ENCODE measurements at regions not wholly inside any gene's neighbourhood (a gene's known extent, or its start where the extent isn't known, plus 50 kb on each side); places are given as distances from the start of the nearest gene placed in this dataset.

- no peak overlapping the region for H3K14ac ChIP-seq (ENCODE audit: low read length)
- H2AK5ac ChIP-seq (ENCODE audit: low read length), result no peak overlapping the region
- H3K27me3 ChIP-seq (ENCODE audit: insufficient read depth, low read length), result no peaks in the 10 kb centered on the region
- no peaks in the 10 kb centered on the region for H3K79me2 ChIP-seq (ENCODE audit: control insufficient read depth, insufficient read depth, low read length, poor library complexity)
- no peaks in the 10 kb centered on the region for H3K79me1 ChIP-seq (ENCODE audit: low read length)
- H3K27ac ChIP-seq (ENCODE audit: low read depth, low read length), result no peak overlapping the region
- H3K9me3 ChIP-seq (ENCODE audit: insufficient read depth, low read depth, low read length), result no peaks in the 10 kb centered on the region
- no peak overlapping the region for H2AFZ ChIP-seq (ENCODE audit: insufficient read depth, low read length, poor library complexity)
- WGBS (ENCODE audit: extremely low coverage, insufficient coverage, insufficient read length), result no CpG with 5 or more reads among the region's 5 CpGs
- no peak overlapping the region for H3K4me2 ChIP-seq (ENCODE audit: low read length)
- no peak overlapping the region for H3K18ac ChIP-seq (ENCODE audit: low read length)
- H3K4me3 ChIP-seq (ENCODE audit: low read depth, low read length), result no peak overlapping the region
- H3K23ac ChIP-seq (ENCODE audit: low read length), result no peak overlapping the region
- H3K4me1 ChIP-seq (ENCODE audit: control insufficient read depth in 1 of 2, insufficient read depth in 2 of 2, low read length in 2 of 2), result no peaks in the 10 kb centered on the region
- H2BK120ac ChIP-seq (ENCODE audit: insufficient read depth, low read length, poor library complexity), result no peak overlapping the region
- no peak overlapping the region for H3K4ac ChIP-seq (ENCODE audit: low read depth, low read length)
- H4K91ac ChIP-seq (ENCODE audit: low read depth, low read length), result no peak overlapping the region
- H3K9ac ChIP-seq (ENCODE audit: low read length), result no peak overlapping the region
- no peak overlapping the region for H4K12ac ChIP-seq (ENCODE audit: low read depth, low read length)
- no peaks in the 10 kb centered on the region for H3K36me3 ChIP-seq (ENCODE audit: control insufficient read depth in 1 of 2, insufficient read depth in 2 of 2, low read length in 2 of 2)
- DNase-seq, result no peak
- H2BK12ac ChIP-seq (ENCODE audit: low read length), result no peak overlapping the region
- H4K8ac ChIP-seq (ENCODE audit: low read depth, low read length), result no peak overlapping the region
- H2BK5ac ChIP-seq (ENCODE audit: low read depth, low read length, poor library complexity), result no peak overlapping the region
Measured at GRCh38 chr15:95574053-95574452, 756.4 kb upstream of the NR2F2 start.

GRCh38 chr15:95577927-95578326, 752.6 kb upstream of the NR2F2 start:
- Histone ChIP-seq H2AK5ac (ENCODE audit: low read length) (no peak overlapping the region), H2BK5ac (ENCODE audit: low read depth, low read length, poor library complexity) (no peak overlapping the region), H3K36me3 (ENCODE audit: control insufficient read depth in 1 of 2, insufficient read depth in 2 of 2, low read length in 2 of 2) (no peaks in the 10 kb centered on the region), H3K23ac (ENCODE audit: low read length) (no peak overlapping the region), H4K12ac (ENCODE audit: low read depth, low read length) (no peak overlapping the region), H3K14ac (ENCODE audit: low read length) (no peak overlapping the region), H3K4me2 (ENCODE audit: low read length) (no peak overlapping the region), H3K79me2 (ENCODE audit: control insufficient read depth, insufficient read depth, low read length, poor library complexity) (no peaks in the 10 kb centered on the region), H3K27ac (ENCODE audit: low read depth, low read length) (no peak overlapping the region), H3K79me1 (ENCODE audit: low read length) (no peaks in the 10 kb centered on the region), H3K18ac (ENCODE audit: low read length) (no peak overlapping the region), H2BK12ac (ENCODE audit: low read length) (no peak overlapping the region), H3K4ac (ENCODE audit: low read depth, low read length) (no peak overlapping the region), H3K4me1 (ENCODE audit: control insufficient read depth in 1 of 2, insufficient read depth in 2 of 2, low read length in 2 of 2) (no peaks in the 10 kb centered on the region), H3K9ac (ENCODE audit: low read length) (no peak overlapping the region), H3K4me3 (ENCODE audit: low read depth, low read length) (no peak overlapping the region), H3K27me3 (ENCODE audit: insufficient read depth, low read length) (no peaks in the 10 kb centered on the region), H2BK120ac (ENCODE audit: insufficient read depth, low read length, poor library complexity) (no peak overlapping the region), H2AFZ (ENCODE audit: insufficient read depth, low read length, poor library complexity) (no peak overlapping the region), H4K8ac (ENCODE audit: low read depth, low read length) (no peak overlapping the region), H4K91ac (ENCODE audit: low read depth, low read length) (no peak overlapping the region), H3K9me3 (ENCODE audit: insufficient read depth, low read depth, low read length) (no peaks in the 10 kb centered on the region)
- no peak for DNase-seq
- no CpG with 5 or more reads among the region's 4 CpGs for WGBS (ENCODE audit: extremely low coverage, insufficient coverage, insufficient read length)

GRCh38 chr15:95580121-95580520, 750.4 kb upstream of the NR2F2 start:
- Histone ChIP-seq H2AFZ (ENCODE audit: insufficient read depth, low read length, poor library complexity) (no peak overlapping the region), H3K9ac (ENCODE audit: low read length) (no peak overlapping the region), H3K4me2 (ENCODE audit: low read length) (no peak overlapping the region), H3K14ac (ENCODE audit: low read length) (no peak overlapping the region), H3K23ac (ENCODE audit: low read length) (no peak overlapping the region), H2AK5ac (ENCODE audit: low read length) (no peak overlapping the region), H3K27me3 (ENCODE audit: insufficient read depth, low read length) (no peaks in the 10 kb centered on the region), H3K18ac (ENCODE audit: low read length) (no peak overlapping the region), H4K12ac (ENCODE audit: low read depth, low read length) (no peak overlapping the region), H3K79me2 (ENCODE audit: control insufficient read depth, insufficient read depth, low read length, poor library complexity) (no peaks in the 10 kb centered on the region), H3K4ac (ENCODE audit: low read depth, low read length) (no peak overlapping the region), H3K27ac (ENCODE audit: low read depth, low read length) (no peak overlapping the region), H4K91ac (ENCODE audit: low read depth, low read length) (no peak overlapping the region), H2BK5ac (ENCODE audit: low read depth, low read length, poor library complexity) (no peak overlapping the region), H2BK120ac (ENCODE audit: insufficient read depth, low read length, poor library complexity) (no peak overlapping the region), H3K79me1 (ENCODE audit: low read length) (no peaks in the 10 kb centered on the region), H3K4me3 (ENCODE audit: low read depth, low read length) (no peak overlapping the region), H4K8ac (ENCODE audit: low read depth, low read length) (no peak overlapping the region), H3K9me3 (ENCODE audit: insufficient read depth, low read depth, low read length) (no peaks in the 10 kb centered on the region), H3K4me1 (ENCODE audit: control insufficient read depth in 1 of 2, insufficient read depth in 2 of 2, low read length in 2 of 2) (no peaks in the 10 kb centered on the region), H2BK12ac (ENCODE audit: low read length) (no peak overlapping the region), H3K36me3 (ENCODE audit: control insufficient read depth in 1 of 2, insufficient read depth in 2 of 2, low read length in 2 of 2) (no peaks in the 10 kb centered on the region)
- WGBS (ENCODE audit: extremely low coverage, insufficient coverage, insufficient read length), result no CpG with 5 or more reads among the region's 3 CpGs
- DNase-seq, result peak in 1 of 2 donors; percentile 35

GRCh38 chr15:95581595-95581994, 748.9 kb upstream of the NR2F2 start:
- no peak overlapping the region for H3K4me3 ChIP-seq (ENCODE audit: low read depth, low read length)
- no peak overlapping the region for H2AK5ac ChIP-seq (ENCODE audit: low read length)
- no peak overlapping the region for H2AFZ ChIP-seq (ENCODE audit: insufficient read depth, low read length, poor library complexity)
- H3K18ac ChIP-seq (ENCODE audit: low read length), result no peak overlapping the region
- peaks cover 0 to 2% of the 10 kb centered on the region in 2 experiments for H3K36me3 ChIP-seq (ENCODE audit: control insufficient read depth in 1 of 2, insufficient read depth in 2 of 2, low read length in 2 of 2)
- no peak overlapping the region for H3K27ac ChIP-seq (ENCODE audit: low read depth, low read length)
- H2BK5ac ChIP-seq (ENCODE audit: low read depth, low read length, poor library complexity), result no peak overlapping the region
- no peak overlapping the region for H2BK12ac ChIP-seq (ENCODE audit: low read length)
- no peak overlapping the region for H3K4ac ChIP-seq (ENCODE audit: low read depth, low read length)
- no peak overlapping the region for H3K23ac ChIP-seq (ENCODE audit: low read length)
- WGBS (ENCODE audit: extremely low coverage, insufficient coverage, insufficient read length), result no CpG with 5 or more reads among the region's 13 CpGs
- no peak overlapping the region for H3K9ac ChIP-seq (ENCODE audit: low read length)
- H3K14ac ChIP-seq (ENCODE audit: low read length), result no peak overlapping the region
- H3K4me1 ChIP-seq (ENCODE audit: control insufficient read depth in 1 of 2, insufficient read depth in 2 of 2, low read length in 2 of 2), result no peaks in the 10 kb centered on the region
- no peak overlapping the region for H3K4me2 ChIP-seq (ENCODE audit: low read length)
- H3K79me2 ChIP-seq (ENCODE audit: control insufficient read depth, insufficient read depth, low read length, poor library complexity), result no peaks in the 10 kb centered on the region
- H3K79me1 ChIP-seq (ENCODE audit: low read length), result no peaks in the 10 kb centered on the region
- H3K9me3 ChIP-seq (ENCODE audit: insufficient read depth, low read depth, low read length), result no peaks in the 10 kb centered on the region
- peak; percentile 74 to 85 for DNase-seq
- peak overlapping the region; percentile 28 for H4K8ac ChIP-seq (ENCODE audit: low read depth, low read length)
- no peak overlapping the region for H4K91ac ChIP-seq (ENCODE audit: low read depth, low read length)
- no peak overlapping the region for H2BK120ac ChIP-seq (ENCODE audit: insufficient read depth, low read length, poor library complexity)
- no peak overlapping the region for H4K12ac ChIP-seq (ENCODE audit: low read depth, low read length)
- H3K27me3 ChIP-seq (ENCODE audit: insufficient read depth, low read length), result no peaks in the 10 kb centered on the region

Data from trophoblast cell (in vitro differentiated cells and primary cell).